Endothelial cell of umbilical vein (primary cell): ENCODE measurements at regions not wholly inside any gene's neighbourhood (a gene's known extent, or its start where the extent isn't known, plus 50 kb on each side); places are given as distances from the start of the nearest gene placed in this dataset.

Experiments used
- BruUV-seq: library from RNA; stranded (reverse); fragments of 400-500 nt; replicated peaks from 2 replicates; lab custom pipeline; 2021; lab: Mats Ljungman, UMichigan
- CTCF ChIA-PET: fragments of 300-600, 350-600 bp; sonication (Branson Sonifier 250); formaldehyde crosslinking; loops from one replicate; lab custom pipeline; 2021; ENCODE audit warnings: antibody characterized with exemption, inconsistent platforms; lab: Charles Lee
- POLR2A ChIA-PET: fragments of 300-600, 350-600 bp; sonication (Branson Sonifier 250); formaldehyde crosslinking; loops from one replicate; lab custom pipeline; 2021; ENCODE audit warnings: antibody characterized with exemption, inconsistent platforms; lab: Charles Lee
- DNase-seq: peaks from one replicate; pipeline ENCODE4 v3.0.0-alpha.2; 2011; ENCODE audit warnings: low read depth, low spot score
- FAIRE-seq: peaks from 2 replicates; lab custom pipeline; 2011; peaks lifted over from hg19 to GRCh38; lab: Jason Lieb, UNC
- H2AFZ ChIP-seq: 2 replicates; pipeline ENCODE4 v1.6.0; 2012; ENCODE audit warnings: low read depth, low read length, control low read depth, inconsistent platforms
- H3K27ac ChIP-seq: 2 replicates; pipeline ENCODE4 v1.5.1; 2011; ENCODE audit warnings: low read depth, mild to moderate bottlenecking, control low read depth, low read length, moderate library complexity; ENCODE audit not compliant: insufficient read depth
- H3K27me3 ChIP-seq, 2 experiments: 2 replicates each; pipeline versions ENCODE4 v1.6.0 to v1.6.1; 2011; ENCODE audit warnings: low read length in 2 of 2, mixed read lengths in 1 of 2; ENCODE audit not compliant: control insufficient read depth in 2 of 2, insufficient read depth in 2 of 2
- H3K36me3 ChIP-seq, 2 experiments: 2 replicates in 1 of 2; 3 replicates in 1 of 2; pipeline ENCODE4 v1.5.1; 2011; ENCODE audit warnings: low read length in 2 of 2, mild to moderate bottlenecking in 1 of 2, moderate library complexity in 1 of 2; ENCODE audit not compliant: control insufficient read depth in 2 of 2, insufficient read depth in 2 of 2; ENCODE audit errors: extremely low read depth in 1 of 2
- H3K4me1 ChIP-seq: 3 replicates; pipeline ENCODE4 v1.5.1; 2011; ENCODE audit warnings: mild to moderate bottlenecking, low read length; ENCODE audit not compliant: control insufficient read depth, insufficient read depth; ENCODE audit errors: extremely low read depth
- H3K4me2 ChIP-seq: 2 replicates; pipeline ENCODE4 v1.6.1; 2011; ENCODE audit warnings: low read length, control low read depth, mixed read lengths; ENCODE audit not compliant: insufficient read depth
- H3K4me3 ChIP-seq, 3 experiments: fragments of 200-600 bp in 1 of 3; sonication (generic), shearing (Covaris generic) in 1 of 3; replicated peaks in 1 of 3; 2 replicates each; pipeline ENCODE4 v1.5.1; 2011 to 2016; ENCODE audit warnings: control low read depth in 3 of 3, low read length in 3 of 3, mild to moderate bottlenecking in 2 of 3, inconsistent platforms in 1 of 3, low read depth in 1 of 3, moderate library complexity in 1 of 3; ENCODE audit not compliant: insufficient read depth in 1 of 3
- H3K79me2 ChIP-seq: 2 replicates; pipeline ENCODE4 v1.6.0; 2012; ENCODE audit warnings: low read length, inconsistent platforms; ENCODE audit not compliant: control insufficient read depth, insufficient read depth
- H3K9ac ChIP-seq: replicated peaks from 2 replicates; pipeline ENCODE3; 2011; ENCODE audit warnings: low read length, control low read depth; ENCODE audit not compliant: insufficient read depth; ENCODE audit errors: extremely low read depth
- H3K9me1 ChIP-seq: replicated peaks from 3 replicates; pipeline ENCODE4 v1.6.0; 2011; ENCODE audit warnings: mild to moderate bottlenecking, low read length; ENCODE audit not compliant: control insufficient read depth, insufficient read depth; ENCODE audit errors: extremely low read depth
- H3K9me3 ChIP-seq: replicated peaks from 2 replicates; pipeline ENCODE4 v1.5.1; 2012; ENCODE audit warnings: low read length, inconsistent platforms; ENCODE audit not compliant: control insufficient read depth, insufficient read depth
- H4K20me1 ChIP-seq: replicated peaks from 2 replicates; pipeline ENCODE3; 2011; ENCODE audit warnings: mild to moderate bottlenecking, low read length; ENCODE audit not compliant: control insufficient read depth, insufficient read depth; ENCODE audit errors: extremely low read depth
- CTCF ChIP-seq, 2 donors: IDR thresholded peaks; 1 replicate in 1 of 2; 2 replicates in 1 of 2; pipeline ENCODE4 v1.5.1; 2011; ENCODE audit warnings: low read length in 2 of 2, mild to moderate bottlenecking in 2 of 2, moderate library complexity in 2 of 2, control low read depth in 1 of 2, inconsistent platforms in 1 of 2, low read depth in 1 of 2; ENCODE audit not compliant: insufficient read depth in 1 of 2; ENCODE audit errors: extremely low read depth in 1 of 2
- EZH2 ChIP-seq: IDR thresholded peaks from 2 replicates; pipeline ENCODE4 v1.6.1; 2012; ENCODE audit warnings: borderline replicate concordance, low read depth, mild to moderate bottlenecking, moderate library complexity, low read length, inconsistent platforms; ENCODE audit not compliant: severe bottlenecking
- FOS ChIP-seq: IDR thresholded peaks from 2 replicates; pipeline ENCODE4 v1.6.1; 2011; ENCODE audit warnings: mild to moderate bottlenecking, low read length, moderate library complexity, borderline replicate concordance; ENCODE audit not compliant: insufficient read depth
- GATA2 ChIP-seq: IDR thresholded peaks from 2 replicates; pipeline ENCODE4 v1.7.0; 2011; ENCODE audit warnings: low read depth, mild to moderate bottlenecking, moderate library complexity, mixed read lengths, low read length; ENCODE audit not compliant: insufficient read length, insufficient read depth
- JUN ChIP-seq: IDR thresholded peaks from 2 replicates; pipeline ENCODE4 v1.6.1; 2011; ENCODE audit warnings: borderline replicate concordance, low read depth; ENCODE audit not compliant: insufficient read length, insufficient read depth
- MAX ChIP-seq: IDR thresholded peaks from 2 replicates; pipeline ENCODE4 v1.6.1; 2011; ENCODE audit not compliant: insufficient read depth, insufficient read length
- MYC ChIP-seq: IDR thresholded peaks from one replicate; pipeline ENCODE4 v1.6.1; 2011; ENCODE audit warnings: mild to moderate bottlenecking, low read depth, low read length
- POLR2A ChIP-seq: IDR thresholded peaks from 2 replicates; pipeline ENCODE4 v1.6.1; 2012; ENCODE audit warnings: low read depth, mild to moderate bottlenecking, control low read depth, low read length
- POLR2AphosphoS5 ChIP-seq: IDR thresholded peaks from 2 replicates; pipeline ENCODE4 v1.6.1; 2012; ENCODE audit warnings: low read depth, mild to moderate bottlenecking, control low read depth, low read length, moderate library complexity; ENCODE audit not compliant: insufficient read depth
- dilution Hi-C: fragments of 300-500 bp; cut with MboI; formaldehyde crosslinking; loops from one replicate; pipeline ENCODE4 v1.15.0; 2019; ENCODE audit warnings: low sequenced_read_pairs; ENCODE audit not compliant: extremely low pct_ligation_motif_present
- intact Hi-C: fragments of 100-400 bp; cut with micrococcal nuclease; formaldehyde crosslinking; loops from one replicate; pipeline ENCODE4 v1.10.0; 2022

- POLR2A ChIA-PET = no interaction called here
- no peak overlapping the region for H3K4me2 ChIP-seq
- DNase-seq = no peak
- H3K36me3 ChIP-seq = no peaks in the 10 kb centered on the region
- dilution Hi-C loops (no loop called here), intact Hi-C loops (no loop called here)
- H3K9ac ChIP-seq = no peak overlapping the region
- no peak overlapping the region for H3K4me3 ChIP-seq
- no peak overlapping the region for H2AFZ ChIP-seq
- TF ChIP-seq EZH2 = no peak
- TF ChIP-seq CTCF (IDR thresholded peaks at IDR 0.05; ENCODE audit: extremely low read depth in 1 of 2, insufficient read depth in 1 of 2, low read depth in 1 of 2, low read length in 2 of 2) = no peak
- no peak for TF ChIP-seq POLR2AphosphoS5
- TF ChIP-seq MAX = no peak
- TF ChIP-seq GATA2 = no peak
- TF ChIP-seq JUN = no peak
- TF ChIP-seq MYC = no peak
- no peak for TF ChIP-seq FOS
- no peak for TF ChIP-seq POLR2A
- CTCF ChIA-PET = no interaction called here
- H3K27ac ChIP-seq = no peak overlapping the region
- BruUV-seq = no TSS peak
- no peak for FAIRE-seq
- no peaks in the 10 kb centered on the region for H3K79me2 ChIP-seq
- H3K4me1 ChIP-seq = no peaks in the 10 kb centered on the region
- H4K20me1 ChIP-seq = no peaks in the 10 kb centered on the region
- H3K9me1 ChIP-seq = no peaks in the 10 kb centered on the region
- no peaks in the 10 kb centered on the region for H3K27me3 ChIP-seq
- no peaks in the 10 kb centered on the region for H3K9me3 ChIP-seq
Measured at GRCh38 chr10:108597031-108597430, 1326.3 kb downstream of the XPNPEP1 start.
